CD4-positive, CD25-positive, alpha-beta regulatory T cell (primary cell): ENCODE measurements at regions not wholly inside any gene's neighbourhood (a gene's known extent, or its start where the extent isn't known, plus 50 kb on each side); places are given as distances from the start of the nearest gene placed in this dataset.

Experiments
- ATAC-seq, 2 donors: fragments of 150-1000 bp; cut with Tn5 transposase; one replicate each; pipeline ENCODE4 v1.10.0; 2021; ENCODE audit warnings: low read depth in 2 of 2, moderate number of reproducible peaks in 2 of 2, moderate library complexity in 1 of 2
- DNase-seq, 3 donors: peaks; one replicate each; pipeline versions ENCODE4 v3.0.0 to v3.0.0-alpha.2; 2012 to 2022; ENCODE audit warnings: mixed read lengths in 1 of 3
- H3K27ac ChIP-seq: one replicate; pipeline ENCODE4 v1.7.0; 2013; ENCODE audit warnings: mild to moderate bottlenecking, low read length; ENCODE audit not compliant: insufficient read depth, poor library complexity, severe bottlenecking
- H3K27me3 ChIP-seq: one replicate; pipeline ENCODE4 v1.7.0; 2013; ENCODE audit warnings: low read length; ENCODE audit not compliant: control insufficient read depth, insufficient read depth
- H3K36me3 ChIP-seq: one replicate; pipeline ENCODE4 v1.7.0; 2013; ENCODE audit warnings: mild to moderate bottlenecking, low read length, moderate library complexity; ENCODE audit not compliant: control insufficient read depth, insufficient read depth
- H3K4me1 ChIP-seq: 2 replicates; pipeline ENCODE4 v1.7.0; 2013; ENCODE audit warnings: mild to moderate bottlenecking, low read length; ENCODE audit not compliant: insufficient read depth, control insufficient read depth, poor library complexity, severe bottlenecking
- H3K4me3 ChIP-seq: one replicate; pipeline ENCODE4 v1.7.0; 2013; ENCODE audit warnings: low read depth, mild to moderate bottlenecking, low read length, moderate library complexity
- H3K9me3 ChIP-seq, 2 experiments: 1 replicate in 1 of 2; 2 replicates in 1 of 2; pipeline ENCODE4 v1.7.0; 2013; ENCODE audit warnings: low read length in 2 of 2, mild to moderate bottlenecking in 1 of 2, moderate library complexity in 1 of 2; ENCODE audit not compliant: control insufficient read depth in 2 of 2
- H3K27ac Mint-ChIP-seq, 3 donors: one replicate each; pipeline ENCODE4 v1.8.0; 2020 to 2022; ENCODE audit warnings: mild to moderate bottlenecking in 3 of 3, mixed read lengths in 3 of 3, moderate library complexity in 2 of 3
- H3K27me3 Mint-ChIP-seq: one replicate; pipeline ENCODE4 v1.8.0; 2022; ENCODE audit warnings: mild to moderate bottlenecking, mixed read lengths
- H3K36me3 Mint-ChIP-seq: one replicate; pipeline ENCODE4 v1.8.0; 2020; ENCODE audit warnings: mixed read lengths
- H3K4me1 Mint-ChIP-seq, 4 donors: one replicate each; pipeline ENCODE4 v1.8.0; 2020 to 2022; ENCODE audit warnings: mixed read lengths in 4 of 4, mild to moderate bottlenecking in 1 of 4
- H3K4me3 Mint-ChIP-seq, 4 donors: one replicate each; pipeline ENCODE4 v1.8.0; 2020 to 2022; ENCODE audit warnings: mild to moderate bottlenecking in 4 of 4, mixed read lengths in 4 of 4, moderate library complexity in 3 of 4
- H3K9me3 Mint-ChIP-seq, 7 donors: one replicate each; pipeline ENCODE4 v1.8.0; 2020 to 2022; ENCODE audit warnings: mixed read lengths in 7 of 7, mild to moderate bottlenecking in 3 of 7, moderate library complexity in 2 of 7

GRCh38 chr18:55908901-55909366, 320.9 kb upstream of the TCF4 start:
- H3K4me1 Mint-ChIP-seq, result no peaks in the 10 kb centered on the region
- no peaks in the 10 kb centered on the region for H3K36me3 Mint-ChIP-seq
- Histone ChIP-seq H3K27ac (no peak overlapping the region), H3K4me1 (no peaks in the 10 kb centered on the region), H3K4me3 (no peak overlapping the region), H3K9me3 (no peaks in the 10 kb centered on the region), H3K36me3 (no peaks in the 10 kb centered on the region), H3K27me3 (no peaks in the 10 kb centered on the region)
- peaks cover 0 to 6% (median 3%) of the 10 kb centered on the region in 7 donors for H3K9me3 Mint-ChIP-seq
- ATAC-seq (no peak), DNase-seq (no peak)
- H3K4me3 Mint-ChIP-seq, result no peak overlapping the region
- no peak overlapping the region for H3K27ac Mint-ChIP-seq
- no peaks in the 10 kb centered on the region for H3K27me3 Mint-ChIP-seq

DNA sequence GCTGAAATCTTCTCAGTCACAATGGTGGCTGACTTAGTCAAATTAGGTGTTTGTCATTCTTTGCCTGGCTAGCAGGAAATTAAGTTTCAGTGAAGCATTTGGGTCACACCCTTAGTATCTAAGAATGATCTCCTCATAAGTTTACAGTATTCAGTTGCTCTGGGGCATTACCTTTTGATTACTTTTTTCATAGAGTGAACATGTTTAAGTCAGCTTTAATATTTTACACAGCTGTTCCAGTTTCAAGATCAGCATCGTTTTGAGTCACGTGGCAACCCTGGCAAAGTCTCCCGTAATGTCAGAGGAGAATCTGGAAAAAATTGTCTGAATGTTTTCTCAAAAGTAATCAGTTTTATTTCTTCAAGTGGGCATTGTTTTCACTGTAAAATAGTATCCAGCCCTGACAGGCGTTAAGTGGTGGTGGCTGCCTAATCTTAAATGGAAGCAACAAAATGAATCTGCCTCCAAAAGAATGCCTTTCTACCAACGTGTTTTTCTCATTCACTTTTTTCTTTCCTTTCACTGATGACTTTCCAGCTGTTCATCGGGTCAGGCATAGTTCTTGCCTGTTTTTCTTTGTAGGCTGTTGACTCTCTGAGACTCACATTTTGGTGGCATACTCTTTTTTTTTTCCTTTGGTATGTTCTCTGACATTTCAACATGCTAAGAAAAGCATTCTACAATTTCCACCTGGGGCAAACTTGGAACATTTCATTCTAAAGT, 319.6 kb upstream of the TCF4 start:
- no peaks in the 10 kb centered on the region for H3K9me3 ChIP-seq
- H3K27ac ChIP-seq, result no peak overlapping the region
- Mint-ChIP-seq H3K4me3 (no peak overlapping the region), H3K27me3 (no peaks in the 10 kb centered on the region), H3K4me1 (no peaks in the 10 kb centered on the region), H3K27ac (no peak overlapping the region), H3K9me3 (peaks cover 0 to 6% (median 3%) of the 10 kb centered on the region in 7 donors), H3K36me3 (no peaks in the 10 kb centered on the region)
- DNase-seq, result no peak
- no peaks in the 10 kb centered on the region for H3K36me3 ChIP-seq
- no peaks in the 10 kb centered on the region for H3K27me3 ChIP-seq
- H3K4me1 ChIP-seq, result no peaks in the 10 kb centered on the region
- no peak overlapping the region for H3K4me3 ChIP-seq
- ATAC-seq, result no peak

GRCh38 chr18:55906536-55906935, 318.5 kb upstream of the TCF4 start:
- Mint-ChIP-seq H3K9me3 (peaks cover 0 to 6% (median 3%) of the 10 kb centered on the region in 7 donors), H3K27ac (no peak overlapping the region), H3K36me3 (no peaks in the 10 kb centered on the region), H3K27me3 (no peaks in the 10 kb centered on the region), H3K4me3 (no peak overlapping the region), H3K4me1 (no peaks in the 10 kb centered on the region)
- Histone ChIP-seq H3K36me3 (no peaks in the 10 kb centered on the region), H3K4me1 (no peaks in the 10 kb centered on the region), H3K4me3 (no peak overlapping the region), H3K27me3 (no peaks in the 10 kb centered on the region), H3K9me3 (no peaks in the 10 kb centered on the region), H3K27ac (no peak overlapping the region)
- DNase-seq (no peak), ATAC-seq (no peak)

DNA sequence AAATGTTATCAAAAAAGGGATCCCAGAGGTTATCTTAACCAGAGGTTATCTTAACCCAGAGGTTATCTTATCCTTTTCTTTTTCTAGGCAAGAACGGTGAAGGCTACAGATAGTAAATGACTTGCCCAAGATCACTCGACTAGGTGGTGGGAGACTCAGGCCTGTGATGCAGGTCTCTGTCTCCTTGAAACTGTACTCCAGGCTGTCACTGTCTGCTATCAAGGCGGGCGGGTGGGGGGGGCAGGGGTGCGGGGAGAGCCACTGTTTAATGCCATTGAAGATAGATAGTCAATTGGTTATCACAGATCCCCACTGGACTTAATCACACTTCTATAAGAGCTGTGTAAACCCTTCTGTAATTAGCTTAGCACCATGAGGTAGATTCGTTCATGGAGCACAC, 315.9 kb upstream of the TCF4 start:
- H3K36me3 Mint-ChIP-seq, result no peaks in the 10 kb centered on the region
- peaks cover 3 to 9% (median 5%) of the 10 kb centered on the region in 7 donors for H3K9me3 Mint-ChIP-seq
- H3K4me3 Mint-ChIP-seq, result no peak overlapping the region
- Histone ChIP-seq H3K27me3 (no peaks in the 10 kb centered on the region), H3K9me3 (no peaks in the 10 kb centered on the region), H3K4me1 (no peaks in the 10 kb centered on the region), H3K36me3 (no peaks in the 10 kb centered on the region), H3K4me3 (no peak overlapping the region), H3K27ac (no peak overlapping the region)
- H3K4me1 Mint-ChIP-seq, result peaks cover 0 to 2% (median 0%) of the 10 kb centered on the region in 4 donors
- H3K27ac Mint-ChIP-seq, result no peak overlapping the region
- DNase-seq, result no peak
- ATAC-seq, result no peak
- no peaks in the 10 kb centered on the region for H3K27me3 Mint-ChIP-seq

DNA sequence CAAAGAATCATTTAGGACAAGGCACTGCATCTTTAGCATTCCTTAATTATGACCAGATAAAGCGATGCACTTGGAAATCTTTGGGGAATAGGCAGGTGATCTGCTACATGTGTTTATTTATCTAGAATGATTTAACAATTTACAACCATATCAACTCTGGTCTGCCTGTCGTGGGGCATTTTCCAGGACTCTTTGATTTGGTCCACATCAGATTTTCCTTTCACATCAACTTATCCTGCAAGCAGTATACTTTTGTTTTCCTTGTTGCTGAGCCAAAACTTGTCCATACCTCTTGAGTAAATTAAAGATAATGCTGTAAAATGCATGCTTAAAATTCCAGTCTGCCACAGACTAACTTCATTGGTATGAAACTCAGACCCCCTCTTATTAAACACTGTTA, 312.4 kb upstream of the TCF4 start:
- H3K4me1 ChIP-seq, result no peaks in the 10 kb centered on the region
- Mint-ChIP-seq H3K9me3 (peaks cover 0 to 4% (median 3%) of the 10 kb centered on the region in 7 donors), H3K27ac (no peak overlapping the region), H3K4me1 (peaks cover 0 to 2% (median 0%) of the 10 kb centered on the region in 4 donors), H3K36me3 (no peaks in the 10 kb centered on the region), H3K4me3 (no peak overlapping the region), H3K27me3 (no peaks in the 10 kb centered on the region)
- H3K36me3 ChIP-seq, result no peaks in the 10 kb centered on the region
- H3K27ac ChIP-seq, result no peak overlapping the region
- DNase-seq (no peak), ATAC-seq (no peak)
- H3K4me3 ChIP-seq, result no peak overlapping the region
- H3K9me3 ChIP-seq, result no peaks in the 10 kb centered on the region
- no peaks in the 10 kb centered on the region for H3K27me3 ChIP-seq

- no peak overlapping the region for H3K4me3 Mint-ChIP-seq
- ATAC-seq (no peak), DNase-seq (no peak)
- H3K36me3 Mint-ChIP-seq, result no peaks in the 10 kb centered on the region
- no peak overlapping the region for H3K27ac ChIP-seq
- no peak overlapping the region for H3K27ac Mint-ChIP-seq
- no peaks in the 10 kb centered on the region for H3K36me3 ChIP-seq
- no peak overlapping the region for H3K4me3 ChIP-seq
- peaks cover 2 to 11% (median 3%) of the 10 kb centered on the region in 7 donors for H3K9me3 Mint-ChIP-seq
- peaks cover 0 to 2% (median 0%) of the 10 kb centered on the region in 4 donors for H3K4me1 Mint-ChIP-seq
- H3K9me3 ChIP-seq, result no peaks in the 10 kb centered on the region
- no peaks in the 10 kb centered on the region for H3K27me3 ChIP-seq
- H3K4me1 ChIP-seq, result no peaks in the 10 kb centered on the region
- no peaks in the 10 kb centered on the region for H3K27me3 Mint-ChIP-seq
Measured at GRCh38 chr18:55897091-55897689, 309.2 kb upstream of the TCF4 start.

- H3K36me3 Mint-ChIP-seq, result no peaks in the 10 kb centered on the region
- ATAC-seq, result no peak
Measured at GRCh38 chr18:55893948-55894347, 306.0 kb upstream of the TCF4 start.

More at GRCh38 chr18:55893948-55894347, 306.0 kb upstream of the TCF4 start:
- DNase-seq, result no peak
- Mint-ChIP-seq H3K9me3 (peaks cover 0 to 9% (median 3%) of the 10 kb centered on the region in 7 donors), H3K27me3 (no peaks in the 10 kb centered on the region), H3K27ac (no peak overlapping the region), H3K4me3 (no peak overlapping the region), H3K4me1 (no peaks in the 10 kb centered on the region)
- no peaks in the 10 kb centered on the region for H3K27me3 ChIP-seq
- no peaks in the 10 kb centered on the region for H3K4me1 ChIP-seq
- H3K36me3 ChIP-seq, result no peaks in the 10 kb centered on the region
- H3K4me3 ChIP-seq, result no peak overlapping the region
- H3K9me3 ChIP-seq, result no peaks in the 10 kb centered on the region
- H3K27ac ChIP-seq, result no peak overlapping the region
